Loucy (cell line): ENCODE measurements at regions not wholly inside any gene's neighbourhood (a gene's known extent, or its start where the extent isn't known, plus 50 kb on each side); places are given as distances from the start of the nearest gene placed in this dataset.

Experiments
- H2AFZ ChIP-seq: fragments of 200-600 bp; sonication (generic); 2 replicates; pipeline ENCODE4 v1.6.0; 2016; ENCODE audit warnings: antibody characterized with exemption, mild to moderate bottlenecking, low read length, moderate library complexity
- H3F3A ChIP-seq: fragments of 200-600 bp; 2 replicates; pipeline ENCODE4 v1.6.0; 2016; ENCODE audit warnings: antibody characterized with exemption, low read depth, mild to moderate bottlenecking
- H3K27me3 ChIP-seq: fragments of 200-600 bp; sonication (generic); 2 replicates; pipeline ENCODE4 v1.6.1; 2014; ENCODE audit warnings: low read length, mild to moderate bottlenecking; ENCODE audit not compliant: insufficient read depth, poor library complexity, severe bottlenecking
- H3K36me3 ChIP-seq: fragments of 200-600 bp; sonication (generic); 2 replicates; pipeline ENCODE4 v1.6.1; 2016; ENCODE audit warnings: low read length; ENCODE audit not compliant: insufficient read depth
- H3K4me1 ChIP-seq: fragments of 200-600 bp; sonication (generic); 2 replicates; pipeline ENCODE4 v1.5.1; 2014; ENCODE audit warnings: low read length, mild to moderate bottlenecking; ENCODE audit not compliant: insufficient read depth, poor library complexity, severe bottlenecking
- H3K4me2 ChIP-seq: fragments of 200-600 bp; sonication (generic); 2 replicates; pipeline ENCODE4 v1.6.0; 2014; ENCODE audit warnings: antibody characterized with exemption, low read length, low read depth, mild to moderate bottlenecking; ENCODE audit not compliant: poor library complexity, severe bottlenecking
- H3K4me3 ChIP-seq: fragments of 200-600 bp; sonication (generic); 2 replicates; pipeline ENCODE4 v1.5.1; 2014; ENCODE audit warnings: low read length, mild to moderate bottlenecking, mixed read lengths; ENCODE audit not compliant: poor library complexity, severe bottlenecking
- H3K79me2 ChIP-seq: fragments of 200-600 bp; sonication (generic); 2 replicates; pipeline ENCODE4 v1.6.1; 2014; ENCODE audit warnings: low read length; ENCODE audit not compliant: insufficient read depth
- H3K9ac ChIP-seq: fragments of 200-600 bp; sonication (generic); 2 replicates; pipeline ENCODE4 v1.6.0; 2014; ENCODE audit warnings: mild to moderate bottlenecking, low read depth, low read length, moderate library complexity; ENCODE audit not compliant: poor library complexity, severe bottlenecking
- H3K9me2 ChIP-seq: fragments of 200-600 bp; sonication (generic); replicated peaks from 2 replicates; pipeline ENCODE4 v1.6.1; 2016; ENCODE audit warnings: low read depth, low read length, mixed read lengths
- H3K9me3 ChIP-seq: fragments of 200-600 bp; sonication (generic); 2 replicates; pipeline ENCODE4 v1.6.1; 2014; ENCODE audit warnings: mild to moderate bottlenecking, antibody characterized with exemption, low read length, low read depth; ENCODE audit not compliant: insufficient read depth
- H4K20me1 ChIP-seq: fragments of 200-600 bp; sonication (generic); 2 replicates; pipeline ENCODE4 v1.6.0; 2014; ENCODE audit warnings: antibody characterized with exemption, low read length, mild to moderate bottlenecking; ENCODE audit not compliant: insufficient read depth, poor library complexity, severe bottlenecking
- CTCF ChIP-seq: fragments of 200-600 bp; sonication (generic); conservative IDR thresholded peaks from 2 replicates; pipeline ENCODE4 v1.5.1; 2014; ENCODE audit warnings: mild to moderate bottlenecking, antibody characterized with exemption, low read length
- EZH2phosphoT487 ChIP-seq: fragments of 200-600 bp; IDR thresholded peaks from 2 replicates; pipeline ENCODE4 v1.6.1; 2018; ENCODE audit warnings: antibody characterized with exemption, mild to moderate bottlenecking, moderate library complexity, borderline replicate concordance

DNA sequence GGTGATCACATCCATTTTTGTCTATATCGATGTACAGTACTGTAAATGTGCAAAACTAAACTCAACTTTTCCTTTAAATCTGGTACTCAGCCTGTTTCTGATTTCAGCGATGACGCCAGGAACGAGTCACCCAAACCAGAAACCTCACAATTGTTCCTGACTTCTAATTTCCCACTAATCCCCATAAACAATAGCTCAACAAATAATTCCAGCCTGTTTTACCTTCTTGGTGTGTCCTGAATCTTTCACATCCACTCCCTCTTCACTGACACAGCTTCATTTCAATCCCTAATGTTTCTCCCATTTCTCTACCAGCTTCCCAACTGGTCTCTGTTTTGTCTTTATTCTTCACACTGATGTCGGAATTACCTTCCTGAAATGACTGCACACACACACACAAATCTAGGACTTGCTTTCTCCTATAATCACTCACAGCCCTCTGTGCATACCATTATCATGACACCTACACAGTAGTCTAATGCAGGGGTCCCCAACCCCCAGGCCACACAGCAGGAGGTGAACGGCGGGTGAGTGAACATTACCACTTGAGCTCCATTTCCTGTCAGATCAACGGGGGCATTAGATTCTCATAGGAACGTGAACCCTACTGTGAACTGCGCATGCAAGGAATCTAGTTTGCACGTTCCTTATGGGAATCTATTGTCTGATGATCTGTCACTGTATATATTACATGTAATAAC lies 97.8 kb upstream of the SLC30A5 start:
- H3K27me3 ChIP-seq, result no peaks in the 10 kb centered on the region
- TF ChIP-seq EZH2phosphoT487 (no peak), CTCF (no peak)
- no peaks in the 10 kb centered on the region for H3K36me3 ChIP-seq
- no peaks in the 10 kb centered on the region for H3K79me2 ChIP-seq
- no peak overlapping the region for H2AFZ ChIP-seq
- H3K9me2 ChIP-seq, result no peaks in the 10 kb centered on the region
- peaks cover 14% of the 10 kb centered on the region for H3K4me1 ChIP-seq
- no peak overlapping the region for H3K9ac ChIP-seq
- no peaks in the 10 kb centered on the region for H3F3A ChIP-seq
- no peaks in the 10 kb centered on the region for H3K9me3 ChIP-seq
- H4K20me1 ChIP-seq, result no peaks in the 10 kb centered on the region
- H3K4me3 ChIP-seq, result no peak overlapping the region
- H3K4me2 ChIP-seq, result no peak overlapping the region

GRCh38 chr5:68999181-68999580 lies 94.6 kb upstream of the SLC30A5 start:
- Histone ChIP-seq H3K4me1 (peaks cover 14% of the 10 kb centered on the region), H3K9me2 (no peaks in the 10 kb centered on the region), H3K4me3 (no peak overlapping the region), H3K9me3 (no peaks in the 10 kb centered on the region), H4K20me1 (no peaks in the 10 kb centered on the region), H3K36me3 (no peaks in the 10 kb centered on the region), H2AFZ (no peak overlapping the region), H3F3A (no peaks in the 10 kb centered on the region), H3K4me2 (no peak overlapping the region), H3K27me3 (no peaks in the 10 kb centered on the region), H3K79me2 (no peaks in the 10 kb centered on the region), H3K9ac (no peak overlapping the region)
- no peak for TF ChIP-seq EZH2phosphoT487
- no peak for TF ChIP-seq CTCF

GRCh38 chr5:69000216-69000919 lies 93.4 kb upstream of the SLC30A5 start:
- Histone ChIP-seq H3K9me3 (no peaks in the 10 kb centered on the region), H3F3A (no peaks in the 10 kb centered on the region), H3K4me1 (peaks cover 8% of the 10 kb centered on the region), H3K9ac (no peak overlapping the region), H3K9me2 (no peaks in the 10 kb centered on the region), H4K20me1 (no peaks in the 10 kb centered on the region), H2AFZ (no peak overlapping the region; the same call in 1 of the 2 replicates), H3K36me3 (no peaks in the 10 kb centered on the region), H3K4me3 (no peak overlapping the region), H3K4me2 (no peak overlapping the region), H3K79me2 (no peaks in the 10 kb centered on the region), H3K27me3 (no peaks in the 10 kb centered on the region)
- TF ChIP-seq EZH2phosphoT487 (no peak), CTCF (no peak)
